ENCODE measurements at regions not wholly inside any gene's neighbourhood (a gene's known extent, or its start where the extent isn't known, plus 50 kb on each side); places are given as distances from the start of the nearest gene placed in this dataset.

DNA sequence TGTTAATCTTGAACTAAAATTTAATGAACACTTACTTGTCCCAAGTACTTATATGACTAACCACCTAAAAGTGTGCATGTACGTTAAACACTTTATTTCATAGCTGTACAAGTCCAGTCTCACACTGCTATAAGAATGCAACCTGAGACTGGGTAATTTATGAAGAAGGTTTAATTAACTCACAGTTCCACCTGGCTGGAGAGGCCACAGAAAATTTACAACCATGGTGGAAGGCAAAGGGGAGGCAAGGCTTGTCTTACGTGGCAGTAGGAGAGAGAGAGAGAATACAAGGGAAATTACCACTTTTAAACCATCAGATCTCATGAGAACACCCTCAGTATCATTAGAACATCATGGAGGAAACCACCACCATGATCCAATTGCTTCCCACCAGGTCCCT, 748.7 kb upstream of the HS3ST1 start:
- no peaks in the 10 kb centered on the region for H3K27me3 Mint-ChIP-seq (ENCODE audit: insufficient read depth)
- no peak for DNase-seq
- H3K36me3 Mint-ChIP-seq (ENCODE audit: low read depth): peaks cover 5% of the 10 kb centered on the region; the same call in 1 of the 2 replicates
- peaks cover 56% of the 10 kb centered on the region for H3K9me3 Mint-ChIP-seq
- no peaks in the 10 kb centered on the region for H3K4me1 Mint-ChIP-seq (ENCODE audit: low read depth)
- no peak overlapping the region for H3K27ac Mint-ChIP-seq
- H3K4me3 Mint-ChIP-seq: no peak overlapping the region
- TF ChIP-seq, protein P1, sequence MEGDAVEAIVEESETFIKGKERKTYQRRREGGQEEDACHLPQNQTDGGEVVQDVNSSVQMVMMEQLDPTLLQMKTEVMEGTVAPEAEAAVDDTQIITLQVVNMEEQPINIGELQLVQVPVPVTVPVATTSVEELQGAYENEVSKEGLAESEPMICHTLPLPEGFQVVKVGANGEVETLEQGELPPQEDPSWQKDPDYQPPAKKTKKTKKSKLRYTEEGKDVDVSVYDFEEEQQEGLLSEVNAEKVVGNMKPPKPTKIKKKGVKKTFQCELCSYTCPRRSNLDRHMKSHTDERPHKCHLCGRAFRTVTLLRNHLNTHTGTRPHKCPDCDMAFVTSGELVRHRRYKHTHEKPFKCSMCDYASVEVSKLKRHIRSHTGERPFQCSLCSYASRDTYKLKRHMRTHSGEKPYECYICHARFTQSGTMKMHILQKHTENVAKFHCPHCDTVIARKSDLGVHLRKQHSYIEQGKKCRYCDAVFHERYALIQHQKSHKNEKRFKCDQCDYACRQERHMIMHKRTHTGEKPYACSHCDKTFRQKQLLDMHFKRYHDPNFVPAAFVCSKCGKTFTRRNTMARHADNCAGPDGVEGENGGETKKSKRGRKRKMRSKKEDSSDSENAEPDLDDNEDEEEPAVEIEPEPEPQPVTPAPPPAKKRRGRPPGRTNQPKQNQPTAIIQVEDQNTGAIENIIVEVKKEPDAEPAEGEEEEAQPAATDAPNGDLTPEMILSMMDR (IDR thresholded peaks at IDR 0.05): no peak

DNA sequence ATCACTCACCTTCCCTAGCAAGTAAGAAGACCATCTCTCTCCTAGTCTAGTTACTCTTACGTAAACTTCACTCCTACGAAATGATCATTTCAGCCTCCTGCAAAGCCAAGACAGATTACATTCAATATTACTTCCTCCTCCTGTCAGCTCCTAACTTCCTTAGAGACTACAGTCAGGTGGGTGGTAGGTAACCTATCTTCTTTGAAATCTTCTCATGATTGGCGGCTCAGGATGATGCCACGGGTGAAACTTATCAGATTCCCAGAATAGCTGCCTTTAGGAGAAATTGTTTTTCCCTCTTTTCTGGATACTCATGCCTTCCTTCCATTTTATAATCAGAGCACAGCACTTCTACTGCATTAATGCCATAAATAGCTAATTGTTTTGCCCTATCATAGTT, 744.8 kb upstream of the HS3ST1 start:
- Mint-ChIP-seq H3K36me3 (ENCODE audit: low read depth) (peaks cover 5% of the 10 kb centered on the region; the same call in 1 of the 2 replicates), H3K27ac (no peak overlapping the region), H3K4me3 (no peak overlapping the region), H3K27me3 (ENCODE audit: insufficient read depth) (no peaks in the 10 kb centered on the region; the same call in 1 of the 2 replicates), H3K4me1 (ENCODE audit: low read depth) (no peaks in the 10 kb centered on the region), H3K9me3 (peaks cover 55% of the 10 kb centered on the region)
- no peak for DNase-seq
- TF ChIP-seq, protein P1 (IDR thresholded peaks at IDR 0.05): no peak

DNA sequence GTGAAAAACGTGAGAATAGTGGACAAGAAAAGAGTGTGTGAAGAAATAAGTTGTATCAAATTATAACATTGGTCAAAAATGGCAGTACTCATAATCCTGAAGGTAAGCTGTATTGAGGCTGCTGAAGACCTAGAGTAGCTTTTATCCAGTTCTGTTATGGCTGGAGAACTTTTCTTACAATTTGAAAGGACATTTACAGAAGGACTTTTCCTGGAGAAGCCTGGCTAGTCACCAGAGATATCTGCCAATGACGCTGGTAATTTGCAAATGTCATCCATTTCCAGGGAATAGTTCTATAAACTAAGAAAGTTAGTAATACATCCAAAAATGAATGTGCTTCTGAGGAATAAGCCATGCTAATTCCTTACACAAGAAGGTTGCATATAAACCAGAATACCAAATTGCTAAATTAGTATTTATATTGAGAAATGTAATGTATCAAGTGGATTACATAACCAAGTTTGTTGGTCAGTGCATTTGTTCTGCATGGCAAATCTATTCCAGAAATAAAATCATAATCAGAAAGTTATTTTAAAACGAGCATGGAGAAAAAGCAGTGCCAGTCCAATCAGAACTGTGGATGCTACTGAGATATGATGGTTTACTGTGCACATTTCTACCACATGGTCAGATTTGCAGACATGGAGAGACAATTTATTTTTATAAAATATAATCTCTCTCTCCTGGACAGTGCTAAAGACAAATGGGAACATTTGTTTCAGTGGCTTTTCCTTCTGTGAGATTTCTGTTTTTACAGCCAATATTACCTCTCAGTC, 743.7 kb upstream of the HS3ST1 start:
- Mint-ChIP-seq H3K4me3 (no peak overlapping the region), H3K4me1 (ENCODE audit: low read depth) (no peaks in the 10 kb centered on the region), H3K36me3 (ENCODE audit: low read depth) (peaks cover 5% of the 10 kb centered on the region; the same call in 1 of the 2 replicates), H3K27ac (no peak overlapping the region), H3K27me3 (ENCODE audit: insufficient read depth) (no peaks in the 10 kb centered on the region; the same call in 1 of the 2 replicates), H3K9me3 (peaks cover 49% of the 10 kb centered on the region)
- TF ChIP-seq, protein P1 (IDR thresholded peaks at IDR 0.05): no peak
- DNase-seq: no peak

DNA sequence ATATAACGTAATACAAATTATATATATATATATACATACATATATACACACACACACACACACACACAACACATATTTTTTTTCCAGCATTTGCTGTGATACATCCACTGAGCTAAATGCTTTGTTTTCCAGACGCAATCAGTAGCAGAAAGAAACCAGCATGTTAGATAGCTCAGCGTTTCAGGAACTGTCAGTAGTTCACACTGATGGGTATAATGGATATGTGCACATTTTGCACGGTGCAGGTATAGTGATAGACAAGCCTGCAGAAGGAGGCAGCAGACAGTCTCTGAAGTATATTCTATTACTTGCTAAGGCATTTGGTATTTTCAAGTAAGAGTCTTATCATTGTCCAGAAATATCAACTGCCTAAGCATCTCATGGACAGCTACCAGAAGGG, 741.6 kb upstream of the HS3ST1 start:
- DNase-seq: no peak
- Mint-ChIP-seq H3K4me3 (no peak overlapping the region), H3K4me1 (ENCODE audit: low read depth) (no peaks in the 10 kb centered on the region), H3K27ac (no peak overlapping the region), H3K27me3 (ENCODE audit: insufficient read depth) (no peaks in the 10 kb centered on the region; the same call in 1 of the 2 replicates), H3K9me3 (peaks cover 42% of the 10 kb centered on the region), H3K36me3 (ENCODE audit: low read depth) (peaks cover 5% of the 10 kb centered on the region; the same call in 1 of the 2 replicates)
- TF ChIP-seq, protein P1 (IDR thresholded peaks at IDR 0.05): no peak

DNA sequence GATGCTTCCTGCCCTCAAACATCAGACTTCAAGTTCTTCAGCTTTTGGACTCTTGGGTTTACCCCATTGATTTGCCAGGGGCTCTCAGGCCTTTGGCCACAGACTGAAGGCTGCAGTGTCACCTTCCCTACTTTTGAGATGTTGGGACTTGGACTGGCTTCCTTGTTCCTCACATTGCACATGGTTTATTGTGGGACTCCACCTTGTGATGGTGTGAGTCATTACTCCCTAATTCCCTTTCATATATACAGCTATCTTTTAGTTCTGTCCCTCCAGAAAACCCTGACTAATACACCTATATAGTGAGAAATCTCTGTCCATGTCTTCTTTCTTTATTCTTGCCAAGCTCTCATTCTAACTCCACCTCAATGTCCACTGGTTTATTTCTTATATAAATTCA, 736.9 kb upstream of the HS3ST1 start:
- no peaks in the 10 kb centered on the region for H3K36me3 Mint-ChIP-seq (ENCODE audit: low read depth)
- peaks cover 47% of the 10 kb centered on the region for H3K9me3 Mint-ChIP-seq
- H3K27ac Mint-ChIP-seq: no peak overlapping the region
- TF ChIP-seq, protein P1 (IDR thresholded peaks at IDR 0.05): no peak
- H3K27me3 Mint-ChIP-seq (ENCODE audit: insufficient read depth): no peaks in the 10 kb centered on the region; the same call in 1 of the 2 replicates
- H3K4me3 Mint-ChIP-seq: no peak overlapping the region
- DNase-seq: no peak
- no peaks in the 10 kb centered on the region for H3K4me1 Mint-ChIP-seq (ENCODE audit: low read depth)
